HT1080 (cell line): ENCODE measurements at regions not wholly inside any gene's neighbourhood (a gene's known extent, or its start where the extent isn't known, plus 50 kb on each side); places are given as distances from the start of the nearest gene placed in this dataset.

ENCODE experiments used
- DNase-seq: peaks from one replicate; pipeline ENCODE4 v3.0.0-alpha.2; 2015; ENCODE audit warnings: low read depth

DNA sequence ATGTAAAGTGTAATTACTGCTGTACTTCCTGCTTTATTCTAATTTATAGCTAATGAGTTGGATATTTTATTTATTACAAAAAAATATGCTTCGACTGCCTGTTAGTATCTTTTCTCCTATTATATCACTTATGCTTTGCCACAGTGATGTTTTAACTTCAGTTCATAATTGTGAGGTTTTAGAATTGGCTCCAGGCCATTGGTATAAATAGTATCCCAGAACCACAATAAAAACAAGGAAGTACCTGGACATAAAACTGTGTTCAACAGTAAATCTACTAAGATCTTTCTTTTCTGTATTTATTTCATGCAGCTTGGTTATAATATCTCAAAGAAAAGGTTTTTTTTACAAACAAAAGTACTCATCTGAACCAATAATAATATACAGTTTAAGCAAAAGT is 354.3 kb upstream of the CDH9 start:
- no peak for DNase-seq

DNA sequence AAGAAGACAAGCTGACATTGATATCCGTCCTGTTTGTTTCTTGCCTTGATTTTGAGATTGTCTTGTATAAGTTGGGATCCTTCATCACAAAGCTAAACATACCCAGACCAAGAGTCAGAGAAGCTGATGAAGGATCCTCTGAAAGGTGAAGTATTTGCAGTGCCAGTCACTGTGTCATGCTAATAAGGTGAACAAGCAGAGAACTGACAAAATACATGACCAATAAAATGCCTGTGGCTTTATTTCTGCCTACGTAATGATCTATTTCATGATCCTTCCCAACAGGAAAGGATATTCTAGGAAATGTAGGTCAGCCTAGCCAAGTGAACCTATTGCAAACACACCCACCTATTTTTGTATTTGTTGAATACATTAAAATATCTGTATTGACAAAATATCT is 351.3 kb upstream of the CDH9 start:
- DNase-seq: no peak

DNA sequence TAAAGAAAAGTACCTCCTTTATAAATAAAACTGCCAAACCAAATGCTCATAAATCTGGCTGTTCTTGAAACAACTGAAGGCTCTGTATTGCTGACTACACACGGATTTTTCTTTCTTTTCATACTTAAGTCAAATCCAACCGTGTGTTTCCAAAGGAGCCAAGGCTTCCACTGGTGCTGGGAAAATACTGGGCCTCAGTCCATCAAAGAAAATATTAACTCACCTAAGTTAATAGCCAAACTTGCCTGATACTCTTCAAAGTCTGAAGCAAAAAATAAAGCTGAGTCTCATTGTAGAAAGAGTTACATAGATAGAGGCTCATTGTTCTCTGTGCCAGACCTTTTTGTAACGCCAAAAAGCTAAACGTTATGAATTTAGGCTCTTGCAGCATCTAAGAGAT is 350.4 kb upstream of the CDH9 start:
- no peak for DNase-seq

DNA sequence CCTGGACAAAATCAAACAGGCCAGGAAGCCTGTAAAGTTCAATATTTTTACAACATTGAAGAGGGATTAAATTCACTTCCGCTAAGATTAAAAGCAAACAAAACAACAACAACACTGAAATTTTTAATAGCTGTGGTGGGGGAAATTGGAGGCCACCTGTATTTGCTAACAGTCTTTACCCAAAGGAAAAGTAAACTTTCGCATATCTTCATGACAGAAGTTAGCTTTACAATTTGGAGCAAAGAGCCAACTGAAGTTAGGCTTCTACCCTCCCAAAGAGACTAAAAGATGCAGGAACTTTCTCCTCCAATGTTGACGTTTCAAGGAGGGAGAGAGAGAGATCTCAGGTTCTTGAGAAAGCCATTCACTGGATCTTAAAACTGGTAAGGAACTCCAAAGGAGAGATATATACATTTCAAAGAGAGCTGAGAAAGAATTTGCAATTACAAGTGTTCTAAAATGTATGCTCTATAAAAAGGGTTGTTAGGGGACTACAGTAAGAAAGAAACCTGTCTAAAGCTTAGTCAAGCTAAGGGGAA is 349.2 kb upstream of the CDH9 start:
- no peak for DNase-seq

DNA sequence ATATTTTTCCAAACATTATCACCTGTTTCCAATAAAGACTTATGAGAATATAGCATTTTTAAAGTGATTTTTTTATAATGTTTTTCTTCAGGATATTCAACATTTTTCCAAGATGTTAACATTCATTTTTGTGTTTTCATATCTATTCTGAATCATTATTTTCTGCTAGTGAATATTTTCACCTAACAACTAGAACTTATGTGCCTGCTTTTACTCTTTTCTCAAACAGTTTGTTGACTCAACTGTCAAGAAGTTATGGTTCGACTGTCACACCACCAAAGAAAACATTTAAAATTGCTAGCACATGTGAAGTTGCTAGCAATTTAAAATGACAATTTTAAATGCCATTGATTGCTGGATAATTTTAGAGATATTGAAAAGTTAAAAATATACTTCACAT is 343.3 kb upstream of the CDH9 start:
- DNase-seq: no peak

DNA sequence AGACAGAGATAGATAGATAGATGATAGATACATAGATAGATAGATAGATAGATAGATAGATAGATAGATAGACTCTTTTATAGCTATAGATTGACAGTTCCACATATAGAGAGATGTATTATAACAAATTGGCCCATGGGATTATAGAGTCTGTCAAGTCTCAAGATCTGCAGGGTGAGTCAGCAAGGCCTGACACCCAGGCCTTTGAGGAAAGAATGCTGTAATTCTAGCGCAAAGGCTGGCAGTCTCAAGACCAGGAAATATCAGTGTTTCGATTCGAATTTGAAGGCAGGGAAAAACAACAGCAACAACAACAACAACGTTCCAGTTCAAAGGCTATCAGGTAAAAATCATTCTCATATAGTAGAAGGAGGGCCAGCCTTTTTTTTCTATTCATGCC is 339.2 kb upstream of the CDH9 start:
- peak; percentile 24 for DNase-seq

DNA sequence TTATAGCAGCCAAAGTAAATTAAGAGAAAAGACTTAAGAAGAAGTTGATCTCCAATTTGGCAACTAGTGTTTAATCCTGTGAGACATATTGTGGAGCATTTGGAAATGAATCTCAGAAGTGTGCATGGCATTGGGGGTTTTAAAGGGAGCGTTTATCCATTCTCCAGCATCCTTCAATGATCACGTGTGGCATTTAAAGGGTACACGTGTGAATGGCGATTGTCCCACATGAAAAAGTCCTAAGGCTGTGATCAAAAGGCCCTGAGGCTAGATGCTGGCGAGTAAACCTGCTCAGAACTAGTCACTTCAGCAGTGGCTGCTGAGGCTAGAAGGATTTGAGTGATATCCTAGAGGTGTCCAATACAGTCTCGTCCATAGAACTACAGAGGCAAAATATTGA is 315.6 kb upstream of the CDH9 start:
- DNase-seq: no peak

DNA sequence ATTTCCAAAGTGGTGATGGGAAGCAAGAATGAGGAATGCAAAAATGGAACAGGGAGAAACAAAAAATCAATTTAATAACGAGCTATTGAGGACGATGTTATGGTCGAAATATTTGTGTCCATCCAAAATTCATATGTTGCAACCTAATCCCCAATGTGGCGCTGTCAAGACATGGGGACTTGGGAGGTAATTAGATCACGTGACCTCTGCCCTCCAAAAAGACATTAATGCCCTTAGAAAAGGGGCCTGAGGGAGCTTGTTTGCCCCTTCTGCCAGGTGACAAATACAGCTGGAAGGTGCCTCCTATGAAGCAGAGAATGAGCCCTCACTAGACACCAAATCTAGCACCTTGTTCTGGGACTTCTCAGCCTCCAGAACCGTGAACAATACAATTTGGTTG is 315.2 kb upstream of the CDH9 start:
- DNase-seq: no peak

DNA sequence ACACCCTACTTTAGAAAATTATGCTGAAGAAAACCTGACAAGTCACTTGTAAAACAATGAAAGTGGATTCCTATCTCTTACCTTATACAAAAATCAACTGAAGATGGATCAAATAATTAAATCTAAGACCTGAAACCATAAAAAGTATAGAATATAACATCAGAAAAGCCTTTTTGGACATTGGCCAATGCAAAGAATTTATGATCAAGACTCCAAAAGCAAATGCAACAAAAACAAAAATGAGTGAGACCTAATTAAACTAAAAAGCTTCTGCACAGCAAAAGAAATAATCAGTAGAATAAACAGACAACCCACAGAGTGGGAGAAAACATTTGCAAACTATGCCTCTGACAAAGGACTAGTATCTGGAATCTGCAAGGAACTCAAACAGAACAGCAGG is 303.0 kb upstream of the CDH9 start:
- DNase-seq: no peak

DNA sequence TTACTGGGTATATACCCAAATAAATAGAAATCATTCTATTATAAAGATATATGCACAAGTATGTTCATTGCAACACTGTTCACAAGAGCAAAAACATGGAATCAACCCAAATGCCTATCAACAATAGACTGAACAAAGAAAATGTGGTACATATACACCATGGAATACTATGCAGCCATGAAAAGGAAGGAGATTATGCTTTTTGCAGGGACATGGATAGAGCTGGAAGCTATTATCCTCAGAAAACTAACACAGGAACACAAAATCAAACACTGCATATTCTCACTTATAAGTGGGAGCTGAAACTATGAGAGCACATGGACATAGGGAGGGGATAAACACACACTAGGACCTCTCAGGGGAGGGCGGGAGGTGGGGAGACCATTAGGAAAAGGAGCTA is 298.4 kb upstream of the CDH9 start:
- no peak for DNase-seq

DNA sequence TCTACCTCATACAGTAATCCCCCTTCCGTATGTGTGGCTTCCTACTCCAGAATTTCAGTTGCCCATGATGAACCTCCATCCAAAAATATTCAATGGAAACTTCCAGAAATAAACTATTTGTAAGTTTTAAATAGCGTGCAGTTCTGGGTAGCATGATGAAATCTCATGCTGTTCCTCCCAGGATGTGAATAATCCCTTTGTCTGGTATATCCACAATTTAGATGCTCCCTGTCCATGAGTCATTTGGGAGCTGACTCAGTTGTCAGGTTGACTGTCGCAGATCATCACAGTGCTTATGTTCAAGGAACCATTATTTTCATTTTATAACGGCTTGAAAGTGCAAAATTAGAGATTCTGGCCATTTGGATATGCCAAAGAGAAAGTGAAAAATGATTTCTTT is 290.1 kb upstream of the CDH9 start:
- DNase-seq: peak; percentile 89

DNA sequence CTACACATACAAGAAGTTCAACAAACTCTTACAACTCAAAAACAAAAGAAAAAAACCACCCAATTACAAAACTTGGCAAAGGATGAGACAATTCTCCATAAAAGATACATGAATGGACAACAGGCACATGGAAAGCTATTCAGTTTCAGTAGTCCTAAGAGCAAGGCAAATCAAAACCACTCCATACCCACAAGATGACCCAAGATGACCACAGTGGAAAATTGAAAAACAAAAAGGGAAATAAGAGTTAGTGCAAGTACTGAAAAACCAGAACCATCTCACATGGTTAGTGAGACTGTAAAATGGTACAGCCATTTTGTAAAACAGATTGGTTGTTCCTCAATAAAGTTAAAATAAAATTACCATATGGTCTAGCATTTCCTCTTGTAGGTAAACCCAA is 287.1 kb upstream of the CDH9 start:
- DNase-seq: peak; percentile 33

DNA sequence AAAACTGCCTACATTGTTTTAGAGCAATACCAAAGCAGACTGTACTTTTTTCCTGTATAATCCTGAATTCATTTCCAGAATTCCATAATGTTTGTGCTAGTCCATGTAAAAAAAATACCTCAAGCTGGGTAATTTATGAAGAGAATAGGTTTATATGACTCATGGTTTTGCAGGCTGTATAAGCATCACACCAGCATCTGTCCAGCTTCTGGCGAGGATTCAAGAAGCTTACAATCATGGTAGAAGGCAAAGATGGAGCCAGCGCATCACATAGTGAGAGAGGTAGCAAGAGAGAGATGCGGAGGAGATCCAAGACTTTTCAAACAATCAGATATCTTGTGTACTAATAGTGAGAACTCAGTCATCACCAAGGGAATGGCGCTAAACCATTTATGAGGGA is 280.3 kb upstream of the CDH9 start:
- no peak for DNase-seq

DNA sequence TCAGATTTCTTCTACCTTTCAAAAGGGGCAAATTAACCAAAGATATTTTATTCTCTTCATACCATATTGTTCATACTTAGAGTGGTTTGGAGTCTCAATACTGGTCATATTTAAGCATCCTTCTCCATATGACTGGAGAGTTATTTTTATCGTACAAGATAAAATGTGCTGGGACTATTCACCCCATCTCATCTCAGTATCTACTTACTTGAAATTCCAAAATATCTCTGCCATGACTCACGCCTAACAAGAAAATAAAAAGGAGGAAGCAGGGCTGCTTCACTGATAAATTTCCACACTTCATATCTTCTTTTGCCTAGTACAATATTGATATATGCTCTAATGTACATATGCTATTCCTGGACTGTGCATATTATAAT is 277.9 kb upstream of the CDH9 start:
- peak; percentile 78 for DNase-seq

DNA sequence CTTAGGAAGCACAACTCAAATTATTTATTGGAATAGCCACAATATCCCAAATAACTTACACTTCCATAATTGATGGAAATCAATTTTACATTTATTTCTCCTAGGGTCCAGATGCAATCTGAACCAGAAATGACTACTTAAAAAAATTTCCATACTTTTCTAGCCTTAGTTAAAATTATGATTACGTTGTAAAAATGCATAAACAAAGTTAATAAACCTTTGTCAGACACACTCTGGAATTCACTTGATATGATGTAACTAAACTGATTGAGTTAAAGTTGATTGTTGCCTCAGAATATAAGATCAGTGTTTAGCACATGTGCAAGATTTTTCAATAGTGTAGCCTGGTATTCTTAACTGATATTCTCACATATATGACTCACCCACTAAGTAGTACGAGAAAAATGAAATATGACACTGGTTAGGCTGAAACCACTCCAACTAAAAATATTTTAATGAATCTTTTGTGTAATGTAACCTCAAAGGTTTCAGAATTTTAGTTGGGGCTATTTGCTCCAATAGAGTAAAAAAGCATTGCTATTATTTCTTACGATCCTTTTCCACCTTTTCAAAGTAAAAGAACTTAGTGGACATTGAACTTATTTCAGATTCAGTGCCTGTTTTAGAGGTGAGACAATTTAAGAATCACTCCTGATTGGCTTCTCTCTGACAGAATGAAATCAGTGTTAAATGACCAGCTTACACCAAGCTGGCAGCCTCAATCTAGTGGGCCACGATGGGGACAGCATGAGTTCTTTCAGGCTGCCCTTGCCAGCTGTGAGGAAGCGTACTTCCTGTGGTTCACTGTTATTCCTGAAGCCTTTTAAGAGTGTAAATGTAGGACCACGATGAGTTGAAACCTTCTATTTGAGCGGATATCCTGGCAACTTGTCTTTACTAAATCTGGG is 277.2 kb upstream of the CDH9 start:
- DNase-seq: peak; percentile 67

DNA sequence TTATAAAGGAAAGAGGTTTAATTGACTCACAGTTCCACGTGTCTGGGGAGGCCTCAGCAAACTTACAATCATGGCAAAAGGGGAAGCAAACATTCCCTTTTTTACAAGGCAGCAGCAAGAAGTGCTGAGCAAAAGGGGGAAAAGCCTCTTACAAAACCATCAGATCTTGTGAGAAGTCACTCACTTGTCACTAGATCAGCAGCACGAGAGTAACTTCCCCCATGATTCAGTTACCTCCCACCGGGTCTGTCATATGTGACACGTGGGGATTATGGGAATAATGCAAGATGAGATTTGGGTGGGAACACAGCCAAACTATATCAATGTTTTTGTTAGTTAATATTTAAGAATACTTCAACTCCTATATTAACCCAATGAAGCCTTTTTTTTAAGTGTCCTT is 275.2 kb upstream of the CDH9 start:
- no peak for DNase-seq

DNA sequence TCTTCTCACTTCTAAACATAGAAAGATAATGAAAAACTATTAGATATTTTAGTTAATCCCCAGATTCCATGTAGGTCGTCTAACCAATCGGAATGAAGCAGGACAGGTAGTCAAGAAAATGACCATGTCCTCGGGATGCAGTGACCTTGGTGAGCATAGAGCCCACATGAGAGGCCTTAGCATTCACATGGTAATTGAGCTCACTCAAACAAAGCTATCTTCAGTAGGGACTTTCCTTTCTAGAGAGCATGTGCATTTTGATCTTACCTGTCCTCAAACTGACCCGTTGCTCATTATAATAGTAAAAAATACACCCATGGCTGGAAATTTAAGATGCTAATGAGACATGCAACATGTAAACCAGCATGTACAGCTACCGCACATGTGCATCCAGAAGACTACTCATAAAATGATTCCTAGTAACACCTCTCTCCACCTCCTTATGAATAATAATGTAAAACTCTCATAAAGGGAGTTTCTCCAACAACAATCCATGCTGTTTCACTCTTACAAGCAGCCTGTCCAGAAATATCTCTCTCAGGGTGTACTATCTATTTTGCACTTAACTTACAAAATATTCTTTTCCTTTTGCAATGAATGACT is 274.0 kb upstream of the CDH9 start:
- no peak for DNase-seq

DNA sequence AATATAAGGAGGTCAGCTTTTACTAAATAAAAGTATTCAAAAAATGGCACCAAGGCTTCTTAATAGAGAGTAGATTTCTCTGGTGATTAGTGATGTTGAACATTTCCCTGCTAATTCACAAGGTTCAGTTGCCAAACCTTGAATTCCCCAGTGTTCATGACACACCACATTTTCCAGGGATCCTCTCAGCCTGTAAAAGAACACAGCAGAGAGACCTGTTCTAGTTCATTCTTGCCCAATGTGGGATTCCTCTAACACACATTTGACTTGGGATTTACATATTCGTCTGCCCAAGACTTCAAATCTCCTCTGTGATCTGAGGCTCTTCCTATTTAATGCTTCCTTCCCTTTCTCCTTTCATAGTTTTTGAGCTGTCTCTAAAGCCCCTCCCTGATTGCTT is 273.2 kb upstream of the CDH9 start:
- no peak for DNase-seq

DNA sequence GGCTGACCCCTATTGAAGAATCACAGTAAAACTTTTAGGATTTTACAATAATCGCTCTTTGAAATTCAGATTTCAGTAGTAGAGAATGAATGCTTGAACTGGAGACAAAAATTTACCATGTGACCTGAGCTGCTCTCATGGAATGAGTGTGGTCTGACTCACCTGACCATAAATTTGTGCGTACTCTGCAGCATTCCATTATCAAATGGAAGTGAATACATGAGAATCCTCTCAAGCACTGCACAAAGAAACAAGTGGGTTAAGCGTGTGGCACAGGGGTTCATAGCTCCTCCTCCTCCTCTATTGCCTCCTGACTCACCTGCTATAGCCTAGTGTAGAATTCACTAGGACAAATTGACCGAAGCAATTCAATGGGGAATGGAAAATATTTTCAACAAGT is 269.8 kb upstream of the CDH9 start:
- DNase-seq: peak; percentile 81

DNA sequence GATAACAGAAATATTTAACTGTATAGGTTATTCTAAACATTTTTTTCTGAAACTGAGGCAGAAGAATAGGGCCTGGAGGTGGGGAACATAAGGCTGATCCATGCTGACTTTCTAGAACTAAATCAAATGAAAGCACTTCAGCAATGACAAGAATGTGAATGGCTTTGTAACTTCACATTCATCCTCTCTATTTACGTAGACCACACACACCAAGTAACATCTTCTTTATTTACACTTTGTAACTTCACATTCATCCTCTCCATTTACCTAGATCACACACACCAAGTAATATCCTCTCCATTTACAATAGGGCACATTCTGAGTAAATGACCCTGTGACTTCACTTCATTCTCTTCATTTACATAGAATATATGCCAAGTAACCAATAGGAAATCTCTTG is 251.8 kb upstream of the CDH9 start:
- no peak for DNase-seq

DNA sequence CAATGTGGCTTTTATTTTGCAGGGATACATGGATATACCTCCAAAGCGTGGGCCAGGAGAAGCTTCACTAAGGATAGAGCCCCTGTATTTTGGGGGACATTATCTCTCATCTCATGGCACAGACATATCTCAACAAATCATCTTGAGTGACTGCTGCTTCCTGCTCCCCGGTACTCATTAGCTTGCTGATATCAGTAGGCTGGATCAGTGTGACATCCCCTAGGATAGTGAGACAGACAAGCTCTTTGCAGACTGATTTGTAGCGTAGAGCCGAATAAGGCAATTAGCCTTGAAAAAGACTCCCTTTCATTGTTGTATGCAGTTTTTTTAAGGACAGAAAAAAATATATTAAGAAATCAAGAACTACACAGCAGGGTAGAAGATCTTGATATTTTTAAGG is 237.7 kb upstream of the CDH9 start:
- DNase-seq: no peak

DNA sequence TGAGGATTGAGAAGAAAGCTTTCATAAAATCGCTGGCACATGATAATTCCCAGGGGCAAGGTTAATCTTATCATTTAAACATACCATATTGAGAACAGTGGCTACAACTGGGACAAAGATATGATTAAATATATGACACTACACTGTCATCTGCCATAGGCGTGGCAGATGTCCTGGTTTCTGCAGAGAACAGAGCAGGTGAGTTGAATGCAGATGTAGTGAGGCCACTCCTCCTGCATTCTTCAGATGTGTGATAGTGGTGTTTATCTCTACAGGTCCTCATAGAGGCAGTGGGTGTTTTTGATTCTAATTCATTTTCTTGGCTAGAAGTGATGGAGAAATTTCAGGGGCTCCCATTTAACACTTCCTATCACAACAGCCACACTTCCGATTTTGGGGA is 237.0 kb upstream of the CDH9 start:
- DNase-seq: no peak

DNA sequence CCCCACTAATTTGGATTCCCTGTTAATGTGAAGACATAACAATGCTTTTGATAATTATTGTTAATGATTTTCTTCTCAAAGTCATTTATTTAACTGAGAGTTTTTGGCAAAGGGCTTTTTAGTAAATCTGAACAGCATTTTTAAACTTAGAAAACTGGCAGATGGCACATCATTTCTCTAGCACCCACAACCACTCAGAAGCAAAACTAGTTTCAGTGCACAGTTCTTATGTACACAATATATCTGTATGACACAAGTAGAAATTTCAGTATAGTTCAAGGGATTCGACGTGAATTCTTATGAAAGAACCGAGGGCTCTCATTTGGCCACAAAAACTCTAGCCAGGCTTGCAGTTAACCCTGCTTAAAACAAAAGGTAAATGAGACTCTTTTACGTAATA is 231.4 kb upstream of the CDH9 start:
- DNase-seq: no peak
